A549 (cell line): ENCODE measurements at regions not wholly inside any gene's neighbourhood (a gene's known extent, or its start where the extent isn't known, plus 50 kb on each side); places are given as distances from the start of the nearest gene placed in this dataset.

ENCODE experiments used
- ATAC-seq, 2 experiments: fragments of 200-7000 bp in 1 of 2; fragments of >200 bp in 1 of 2; cut with Nextera tagmentation in 1 of 2; cut with Tn5 transposase in 1 of 2; 3 replicates each; pipeline versions ENCODE4 v1.8.0 to v1.9.1; 2018 to 2020; ENCODE audit warnings: mild to moderate bottlenecking in 1 of 2, moderate library complexity in 1 of 2
- CTCF ChIA-PET: fragments of 300-600 bp; sonication (Branson Sonifier 250); formaldehyde crosslinking; extraction: SDS; loops from one replicate; lab custom pipeline; 2021; ENCODE audit warnings: antibody characterized with exemption, inconsistent platforms; lab: Yijun Ruan, JAX
- POLR2A ChIA-PET: fragments of 350-600 bp; formaldehyde crosslinking; extraction: SDS; loops from one replicate; lab custom pipeline; 2021; ENCODE audit warnings: antibody characterized with exemption, inconsistent platforms; lab: Yijun Ruan, JAX
- DNase-seq, 2 experiments: peaks; one replicate each; pipeline versions ENCODE4 v3.0.0 to v3.0.0-alpha.2; 2011 to 2016; ENCODE audit warnings: low read depth in 1 of 2, low spot score in 1 of 2
- FAIRE-seq: peaks from 2 replicates; lab custom pipeline; 2011; peaks lifted over from hg19 to GRCh38; lab: Jason Lieb, UNC
- H3K27ac ChIP-seq, 2 experiments: fragments of >200 bp; sonication (Bioruptor Twin); formaldehyde crosslinking; 3 replicates each; pipeline ENCODE4 v1.5.1; 2016 to 2017
- H3K4me1 ChIP-seq: fragments of >200 bp; sonication (Bioruptor Twin); formaldehyde crosslinking; 3 replicates; pipeline ENCODE4 v1.6.1; 2016
- H3K4me2 ChIP-seq: fragments of >200 bp; sonication (Bioruptor Twin); formaldehyde crosslinking; 3 replicates; pipeline ENCODE4 v1.6.1; 2016
- H3K4me3 ChIP-seq: fragments of >200 bp; sonication (Bioruptor Twin); formaldehyde crosslinking; 3 replicates; pipeline ENCODE4 v1.5.1; 2016
- H3K9me3 ChIP-seq: fragments of >200 bp; sonication (Bioruptor Twin); formaldehyde crosslinking; 3 replicates; pipeline ENCODE4 v1.6.1; 2016
- ATOH8 ChIP-seq: fragments of 250-450 bp; sonication (Bioruptor Pico); IDR thresholded peaks from 2 replicates; pipeline ENCODE4 v1.5.0; 2020; ENCODE audit warnings: low read depth, mild to moderate bottlenecking, moderate library complexity
- BCL3 ChIP-seq: fragments of >200 bp; sonication (Bioruptor Twin); formaldehyde crosslinking; IDR thresholded peaks from 3 replicates; pipeline ENCODE4 v1.6.1; 2016
- BHLHE40 ChIP-seq: IDR thresholded peaks from 2 replicates; pipeline ENCODE4 v1.6.1; 2012; ENCODE audit warnings: low read depth, low read length, inconsistent platforms
- CBX8 ChIP-seq: fragments of 200-600 bp; sonication (generic); IDR thresholded peaks from 2 replicates; pipeline ENCODE4 v1.6.1; 2016
- CHD4 ChIP-seq: fragments of 200-600 bp; sonication (generic); IDR thresholded peaks from 2 replicates; pipeline ENCODE4 v1.6.1; 2016; ENCODE audit warnings: antibody characterized with exemption, mild to moderate bottlenecking, borderline replicate concordance
- EHMT2 ChIP-seq: fragments of 200-600 bp; sonication (generic); IDR thresholded peaks from 2 replicates; pipeline ENCODE4 v1.6.1; 2016; ENCODE audit warnings: antibody characterized with exemption, low read depth, mild to moderate bottlenecking, moderate library complexity
- ESRRA ChIP-seq: fragments of 150-350 bp; IDR thresholded peaks from 2 replicates; pipeline ENCODE4 v1.6.1; 2014; ENCODE audit warnings: mild to moderate bottlenecking, low read length, borderline replicate concordance
- FOSL2 ChIP-seq, 2 experiments: fragments of 450-650 bp in 1 of 2; fragments of >200 bp in 1 of 2; sonication (Bioruptor Twin) in 1 of 2; formaldehyde crosslinking; IDR thresholded peaks; 2 replicates each; pipeline versions ENCODE4 v1.5.0 to v1.6.1; 2016 to 2020; ENCODE audit warnings: mild to moderate bottlenecking in 1 of 2, moderate library complexity in 1 of 2
- GATA3 ChIP-seq: IDR thresholded peaks from 2 replicates; pipeline ENCODE4 v1.6.1; 2012; ENCODE audit warnings: borderline replicate concordance
- HEYL ChIP-seq: fragments of 250-450 bp; sonication (Bioruptor Pico); IDR thresholded peaks from 2 replicates; pipeline ENCODE4 v1.8.0; 2021; ENCODE audit warnings: mild to moderate bottlenecking, moderate library complexity
- HOXA7 ChIP-seq: fragments of 250-450 bp; sonication (Bioruptor Pico); IDR thresholded peaks from 2 replicates; pipeline ENCODE4 v1.5.0; 2020; ENCODE audit warnings: mild to moderate bottlenecking, moderate library complexity
- HOXB5 ChIP-seq: fragments of 250-450 bp; sonication (Bioruptor Pico); IDR thresholded peaks from 2 replicates; pipeline ENCODE4 v1.5.0; 2020; ENCODE audit warnings: mild to moderate bottlenecking, moderate library complexity
- JUNB ChIP-seq: fragments of >200 bp; sonication (Bioruptor Twin); formaldehyde crosslinking; IDR thresholded peaks from 2 replicates; pipeline ENCODE4 v1.6.1; 2016
- KDM5A ChIP-seq: fragments of 200-600 bp; sonication (generic); IDR thresholded peaks from 2 replicates; pipeline ENCODE4 v1.6.1; 2016; ENCODE audit warnings: antibody characterized with exemption, mild to moderate bottlenecking
- MAX ChIP-seq: IDR thresholded peaks from 2 replicates; pipeline ENCODE4 v1.6.1; 2012
- NFE2L2 ChIP-seq: fragments of 150-350 bp; conservative IDR thresholded peaks from 2 replicates; pipeline ENCODE4 v1.6.1; 2014; ENCODE audit warnings: low read length
- NPAS2 ChIP-seq: fragments of 250-450 bp; sonication (Bioruptor Pico); IDR thresholded peaks from 2 replicates; pipeline ENCODE4 v1.8.0; 2022; ENCODE audit warnings: mild to moderate bottlenecking, moderate library complexity, borderline replicate concordance
- POLR2AphosphoS2 ChIP-seq: conservative IDR thresholded peaks from 2 replicates; pipeline ENCODE4 v1.6.1; 2012; ENCODE audit warnings: low read length, improper control_type of control experiment, inconsistent platforms
- RARB ChIP-seq: fragments of 250-450 bp; sonication (Bioruptor Pico); IDR thresholded peaks from 2 replicates; pipeline ENCODE4 v1.8.0; 2021; ENCODE audit warnings: mild to moderate bottlenecking, moderate library complexity
- RFX5 ChIP-seq: fragments of 450-650 bp; IDR thresholded peaks from 2 replicates; pipeline ENCODE4 v1.7.1; 2014; ENCODE audit warnings: antibody characterized with exemption, mild to moderate bottlenecking, moderate library complexity
- RNF2 ChIP-seq: fragments of 200-600 bp; sonication (generic); IDR thresholded peaks from 2 replicates; pipeline ENCODE4 v1.6.1; 2016; ENCODE audit warnings: low read depth, mild to moderate bottlenecking, antibody characterized with exemption, moderate library complexity, borderline replicate concordance
- SMC3 ChIP-seq: fragments of >200 bp; sonication (Bioruptor Twin); formaldehyde crosslinking; IDR thresholded peaks from 3 replicates; pipeline ENCODE4 v1.6.1; 2018; ENCODE audit warnings: inconsistent platforms
- WGBS: methylation state at CpG from one replicate; pipeline ENCODE4 v1.1.6; 2017; ENCODE audit errors: missing lambda C conversion rate; 5-methylcytosine and 5-hydroxymethylcytosine counted together
- TF ChIP-seq, protein P1 (sequence below): fragments of 200-600 bp; sonication (generic); IDR thresholded peaks from 2 replicates; pipeline ENCODE4 v1.6.1; 2016; ENCODE audit warnings: antibody characterized with exemption, mild to moderate bottlenecking, moderate library complexity
- TF ChIP-seq, protein P2 (sequence below): fragments of >200 bp; sonication (Bioruptor Twin); formaldehyde crosslinking; IDR thresholded peaks from 2 replicates; pipeline ENCODE4 v1.6.1; 2016

DNA sequence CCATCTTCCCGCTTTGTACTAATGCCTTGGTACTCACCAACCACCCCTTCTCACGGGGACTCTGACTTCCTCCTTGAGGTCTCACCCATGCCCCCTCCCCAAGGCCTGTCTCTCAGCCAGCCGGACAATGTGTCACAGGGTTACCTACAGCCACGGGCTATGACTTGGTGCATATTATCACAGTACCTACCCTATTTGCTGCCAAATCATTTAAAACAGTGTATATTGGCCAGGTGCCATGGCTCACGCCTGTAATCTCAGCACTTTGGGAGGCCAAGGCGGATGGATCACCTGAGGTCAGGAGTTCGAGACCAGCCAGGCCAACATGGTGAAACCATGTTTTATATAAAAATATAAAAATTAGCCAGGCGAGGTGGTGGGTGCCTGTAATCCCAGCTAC lies 93.4 kb upstream of the TBL1XR1 start:
- FAIRE-seq: no peak

DNA sequence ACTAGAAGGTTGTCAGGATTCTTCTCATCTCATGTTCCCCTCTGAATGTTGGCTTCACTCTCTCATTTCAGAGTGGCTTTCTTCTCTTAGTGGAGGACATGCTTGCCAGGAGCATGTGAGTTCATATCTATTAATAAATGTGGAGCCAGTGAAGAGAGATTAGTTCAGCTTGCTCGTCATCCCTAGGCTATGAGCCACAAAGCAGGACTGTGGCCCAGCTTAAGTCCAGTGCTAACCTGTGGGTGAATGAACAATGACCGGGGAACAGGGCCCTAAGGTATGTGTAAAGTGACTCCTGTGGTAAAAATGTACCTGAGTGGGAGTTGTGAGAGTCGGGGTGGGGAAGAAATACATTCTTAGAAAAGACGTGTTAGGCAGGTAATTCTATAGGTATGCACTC lies 96.9 kb upstream of the TBL1XR1 start:
- H3K27ac ChIP-seq: no peak overlapping the region; a peak in 1 of 6 replicates
- 0 out of 3 replicates have a peak, but pooled peaks cover 4% of the 10 kb centered on the region for H3K4me1 ChIP-seq
- no peaks in the 10 kb centered on the region for H3K9me3 ChIP-seq
- ChIA-PET CTCF (interaction anchor here (0.6 kb wide), 1 partner anchor 32 kb away, joined by 3 read pairs; no protein-coding TSS in a partner anchor), POLR2A (no interaction called here)
- FAIRE-seq (no peak), ATAC-seq (no peak), DNase-seq (no peak)
- no peak overlapping the region for H3K4me3 ChIP-seq
- WGBS: 92% methylated on average over 4 of the region's 4 CpGs
- no peak overlapping the region for H3K4me2 ChIP-seq
- TF ChIP-seq CBX8: no peak
- no peak for TF ChIP-seq BCL3
- TF ChIP-seq JUNB: no peak
- TF ChIP-seq GATA3: no peak
- no peak for TF ChIP-seq RFX5
- TF ChIP-seq RNF2: no peak
- no peak for TF ChIP-seq SMC3
- TF ChIP-seq BHLHE40: no peak
- TF ChIP-seq CHD4: no peak
- no peak for TF ChIP-seq RARB
- TF ChIP-seq, protein P1, sequence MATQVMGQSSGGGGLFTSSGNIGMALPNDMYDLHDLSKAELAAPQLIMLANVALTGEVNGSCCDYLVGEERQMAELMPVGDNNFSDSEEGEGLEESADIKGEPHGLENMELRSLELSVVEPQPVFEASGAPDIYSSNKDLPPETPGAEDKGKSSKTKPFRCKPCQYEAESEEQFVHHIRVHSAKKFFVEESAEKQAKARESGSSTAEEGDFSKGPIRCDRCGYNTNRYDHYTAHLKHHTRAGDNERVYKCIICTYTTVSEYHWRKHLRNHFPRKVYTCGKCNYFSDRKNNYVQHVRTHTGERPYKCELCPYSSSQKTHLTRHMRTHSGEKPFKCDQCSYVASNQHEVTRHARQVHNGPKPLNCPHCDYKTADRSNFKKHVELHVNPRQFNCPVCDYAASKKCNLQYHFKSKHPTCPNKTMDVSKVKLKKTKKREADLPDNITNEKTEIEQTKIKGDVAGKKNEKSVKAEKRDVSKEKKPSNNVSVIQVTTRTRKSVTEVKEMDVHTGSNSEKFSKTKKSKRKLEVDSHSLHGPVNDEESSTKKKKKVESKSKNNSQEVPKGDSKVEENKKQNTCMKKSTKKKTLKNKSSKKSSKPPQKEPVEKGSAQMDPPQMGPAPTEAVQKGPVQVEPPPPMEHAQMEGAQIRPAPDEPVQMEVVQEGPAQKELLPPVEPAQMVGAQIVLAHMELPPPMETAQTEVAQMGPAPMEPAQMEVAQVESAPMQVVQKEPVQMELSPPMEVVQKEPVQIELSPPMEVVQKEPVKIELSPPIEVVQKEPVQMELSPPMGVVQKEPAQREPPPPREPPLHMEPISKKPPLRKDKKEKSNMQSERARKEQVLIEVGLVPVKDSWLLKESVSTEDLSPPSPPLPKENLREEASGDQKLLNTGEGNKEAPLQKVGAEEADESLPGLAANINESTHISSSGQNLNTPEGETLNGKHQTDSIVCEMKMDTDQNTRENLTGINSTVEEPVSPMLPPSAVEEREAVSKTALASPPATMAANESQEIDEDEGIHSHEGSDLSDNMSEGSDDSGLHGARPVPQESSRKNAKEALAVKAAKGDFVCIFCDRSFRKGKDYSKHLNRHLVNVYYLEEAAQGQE: no peak
- TF ChIP-seq POLR2AphosphoS2: no peak
- no peak for TF ChIP-seq ESRRA
- TF ChIP-seq HOXA7 (CRISPR knock-in tag): no peak
- TF ChIP-seq KDM5A: no peak
- TF ChIP-seq FOSL2 (IDR thresholded peaks at IDR 0.05): no peak
- no peak for TF ChIP-seq FOSL2 (CRISPR knock-in tag; IDR thresholded peaks at IDR 0.05)
- TF ChIP-seq ATOH8: no peak
- no peak for TF ChIP-seq NFE2L2
- TF ChIP-seq, protein P2, sequence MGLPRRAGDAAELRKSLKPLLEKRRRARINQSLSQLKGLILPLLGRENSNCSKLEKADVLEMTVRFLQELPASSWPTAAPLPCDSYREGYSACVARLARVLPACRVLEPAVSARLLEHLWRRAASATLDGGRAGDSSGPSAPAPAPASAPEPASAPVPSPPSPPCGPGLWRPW: no peak
- TF ChIP-seq HOXB5 (CRISPR knock-in tag): no peak

More for the DNA sequence above, 93.4 kb upstream of the TBL1XR1 start:
- ATAC-seq: no peak
- H3K9me3 ChIP-seq: no peaks in the 10 kb centered on the region
- POLR2A ChIA-PET: no interaction called here
- TF ChIP-seq NPAS2 (CRISPR knock-in tag) (no peak), HEYL (CRISPR knock-in tag) (no peak), MAX (no peak), EHMT2 (no peak)
- TF ChIP-seq, all 56 proteins: peak for 0
- Histone ChIP-seq H3K27ac (no peak overlapping the region), H3K4me3 (no peak overlapping the region), H3K4me2 (no peak overlapping the region), H3K4me1 (peaks cover 16% of the 10 kb centered on the region)
- CTCF ChIA-PET: no interaction called here
- no peak for DNase-seq
- 71% methylated on average over 8 of the region's 8 CpGs for WGBS
